ENCODE measurements at regions not wholly inside any gene's neighbourhood (a gene's known extent, or its start where the extent isn't known, plus 50 kb on each side); places are given as distances from the start of the nearest gene placed in this dataset.

GRCh38 chr5:98468188-98468869 is 305.1 kb upstream of the RGMB start:
- DNase-seq: no peak

GRCh38 chr5:98470747-98471146 is 302.7 kb upstream of the RGMB start:
- no peak for DNase-seq

- no peak for DNase-seq
These were observed 302.0 kb upstream of the RGMB start for GRCh38 chr5:98471458-98471857.

DNA sequence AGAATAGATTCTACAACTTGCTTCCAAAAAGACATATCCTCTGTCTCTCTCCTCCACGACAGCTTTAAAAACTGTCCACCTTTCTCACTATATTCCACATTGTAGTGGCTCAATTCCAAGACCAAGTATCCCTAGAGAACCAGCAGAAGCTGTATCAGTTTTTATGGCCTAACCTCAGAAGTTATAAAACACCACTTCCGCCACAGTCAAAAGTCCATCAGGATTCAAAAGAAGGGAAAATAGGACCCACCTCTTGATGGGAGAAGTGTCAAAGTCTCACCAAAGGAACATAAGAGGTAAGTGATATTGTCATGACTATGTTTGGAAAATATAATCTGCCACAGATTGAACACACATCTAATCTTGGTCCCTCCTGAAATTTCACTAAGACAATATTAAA is 299.2 kb upstream of the RGMB start:
- DNase-seq: no peak

- DNase-seq: no peak
These were observed 298.7 kb upstream of the RGMB start for GRCh38 chr5:98474782-98475181.

DNA sequence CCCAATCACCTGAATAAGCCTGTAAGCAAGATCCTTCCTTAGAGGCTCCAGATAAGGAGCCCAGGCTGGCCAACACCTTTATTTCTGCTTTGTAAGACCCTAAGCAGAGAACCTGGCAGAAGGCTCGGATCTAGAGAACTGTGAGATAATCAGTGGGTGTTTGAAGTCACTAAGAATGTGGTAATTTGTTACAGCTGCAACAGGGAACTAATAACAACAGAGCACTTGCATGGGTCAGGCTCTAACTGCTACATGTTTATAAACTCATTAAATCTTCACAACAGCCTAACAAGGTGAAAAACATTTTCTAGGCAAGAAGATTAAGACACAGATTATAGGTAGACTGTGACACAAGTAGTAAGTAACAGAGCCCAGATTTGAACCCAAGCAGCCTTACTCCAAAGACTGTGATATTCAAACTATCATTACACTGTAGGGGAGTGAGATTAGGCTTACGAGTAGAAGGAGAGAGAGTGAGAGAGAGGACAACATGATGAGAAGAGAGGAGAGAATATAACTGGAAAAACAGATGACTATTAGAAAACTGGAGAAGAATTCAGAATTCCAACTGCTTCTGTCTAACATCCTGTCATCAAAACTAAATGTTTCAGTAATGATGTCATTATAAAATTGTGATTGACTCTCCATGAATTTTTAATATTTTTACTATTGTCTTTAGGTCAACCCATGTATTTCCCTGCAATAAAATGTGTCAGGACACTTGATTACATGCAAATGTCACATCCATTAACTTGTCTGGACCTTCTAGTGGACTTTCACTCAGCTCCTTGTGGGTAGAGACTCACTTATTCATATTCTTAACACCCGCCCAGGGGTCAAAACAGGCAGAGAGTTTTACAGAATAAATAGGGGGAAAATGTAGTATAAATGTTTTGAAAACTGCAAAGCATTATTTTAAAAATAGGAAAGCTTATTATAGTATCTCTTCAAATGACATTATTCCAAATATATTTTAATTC is 290.9 kb upstream of the RGMB start:
- no peak for DNase-seq

DNA sequence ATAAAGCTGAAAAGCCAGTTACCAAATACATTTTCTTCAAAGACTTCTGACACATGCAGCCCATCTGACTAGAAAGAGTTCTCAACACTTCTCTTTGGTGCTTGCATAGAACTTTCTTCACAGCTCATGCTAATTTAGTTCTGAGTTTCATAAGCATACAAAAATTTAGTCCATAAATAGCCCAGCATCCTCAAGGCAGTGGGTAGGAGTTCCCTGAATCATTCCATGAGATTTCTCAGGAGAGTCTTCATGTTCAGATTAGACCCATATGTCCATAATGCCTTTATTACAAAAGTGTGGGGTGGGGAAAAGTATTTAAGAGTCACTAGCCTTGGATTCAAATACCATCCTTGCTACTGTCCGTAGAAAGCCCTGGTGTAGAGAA is 290.2 kb upstream of the RGMB start:
- no peak for DNase-seq

- DNase-seq: no peak
These were observed 284.4 kb upstream of the RGMB start for GRCh38 chr5:98489021-98489420.

GRCh38 chr5:98490348-98490747 is 283.1 kb upstream of the RGMB start:
- no peak for DNase-seq

DNA sequence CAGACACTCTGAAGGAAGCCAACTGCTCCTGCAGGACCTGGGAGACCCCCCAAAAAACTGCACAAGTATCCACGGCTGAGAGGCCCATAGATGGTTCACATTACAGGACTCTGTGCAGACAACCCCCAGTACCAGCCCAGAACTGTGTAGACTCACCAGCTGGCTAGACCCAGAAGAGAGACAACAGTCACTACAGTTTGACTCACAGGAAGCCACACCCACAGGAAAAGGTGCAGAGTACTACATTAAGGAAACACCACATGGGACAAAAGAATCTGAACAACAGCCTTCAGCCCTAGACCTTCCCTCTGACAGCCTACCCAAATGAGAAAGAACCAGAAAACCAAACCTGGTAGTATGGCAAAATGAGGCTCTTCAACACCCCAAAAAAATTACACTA is 281.2 kb upstream of the RGMB start:
- DNase-seq: no peak

DNA sequence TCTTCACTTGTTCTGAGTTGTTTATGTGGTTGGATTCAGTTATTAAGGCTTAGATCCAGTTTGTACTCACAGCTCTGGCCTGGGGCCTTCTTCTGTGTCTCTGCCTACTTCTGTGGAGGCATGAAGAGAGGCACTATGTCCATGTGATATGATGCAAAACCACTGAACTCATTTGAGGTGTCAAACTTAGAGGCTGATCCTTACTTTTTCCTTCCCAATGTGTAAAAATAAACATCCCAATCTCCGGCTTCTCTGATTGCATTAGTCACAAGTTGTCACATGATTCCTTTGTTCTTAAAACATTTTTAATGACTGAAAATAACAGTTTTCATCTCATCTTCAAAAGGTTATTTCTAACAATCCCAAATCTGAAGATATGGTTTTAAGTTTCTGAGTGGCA is 276.0 kb upstream of the RGMB start:
- DNase-seq: no peak

GRCh38 chr5:98498028-98498427 is 275.4 kb upstream of the RGMB start:
- no peak for DNase-seq

- DNase-seq: no peak
These were observed 273.6 kb upstream of the RGMB start for GRCh38 chr5:98499892-98500291.

DNA sequence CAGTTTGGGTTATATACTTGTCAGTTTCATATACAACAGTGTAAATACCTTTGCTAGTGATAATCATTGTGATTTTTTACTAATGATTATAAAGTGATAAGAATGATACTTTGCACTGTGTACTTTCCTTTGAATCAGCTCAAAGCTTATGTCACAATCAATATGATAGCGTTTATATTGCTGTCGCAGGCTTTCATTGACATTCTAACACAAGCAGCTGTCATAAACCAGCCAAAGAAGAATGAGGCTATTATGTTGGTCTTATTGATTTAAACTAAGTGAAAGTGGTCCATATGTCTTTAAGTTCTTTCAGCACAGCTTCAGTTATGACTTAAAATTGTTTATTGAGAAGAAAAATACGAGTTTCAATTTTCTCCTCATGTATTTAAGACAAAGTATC is 272.7 kb upstream of the RGMB start:
- no peak for DNase-seq

GRCh38 chr5:98503616-98504015 is 269.8 kb upstream of the RGMB start:
- no peak for DNase-seq

DNA sequence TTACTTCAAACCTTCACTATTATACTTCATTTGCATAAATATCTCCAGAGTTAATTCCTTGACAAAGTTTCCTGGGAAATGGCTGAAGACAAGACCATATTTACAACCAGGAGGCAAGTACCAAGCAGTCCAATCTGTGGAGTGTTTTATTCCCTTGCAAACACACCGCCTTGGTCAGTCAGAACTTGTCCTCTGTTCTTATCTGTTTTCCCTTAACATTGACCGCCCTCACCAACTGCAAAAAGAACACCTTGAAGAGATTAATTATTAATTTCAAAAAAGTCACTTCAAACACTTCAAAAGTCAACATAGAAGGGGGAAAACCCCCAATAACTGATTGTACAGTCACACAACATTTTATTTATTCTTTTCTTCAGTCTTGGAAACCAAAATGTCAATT is 269.0 kb upstream of the RGMB start:
- no peak for DNase-seq

DNA sequence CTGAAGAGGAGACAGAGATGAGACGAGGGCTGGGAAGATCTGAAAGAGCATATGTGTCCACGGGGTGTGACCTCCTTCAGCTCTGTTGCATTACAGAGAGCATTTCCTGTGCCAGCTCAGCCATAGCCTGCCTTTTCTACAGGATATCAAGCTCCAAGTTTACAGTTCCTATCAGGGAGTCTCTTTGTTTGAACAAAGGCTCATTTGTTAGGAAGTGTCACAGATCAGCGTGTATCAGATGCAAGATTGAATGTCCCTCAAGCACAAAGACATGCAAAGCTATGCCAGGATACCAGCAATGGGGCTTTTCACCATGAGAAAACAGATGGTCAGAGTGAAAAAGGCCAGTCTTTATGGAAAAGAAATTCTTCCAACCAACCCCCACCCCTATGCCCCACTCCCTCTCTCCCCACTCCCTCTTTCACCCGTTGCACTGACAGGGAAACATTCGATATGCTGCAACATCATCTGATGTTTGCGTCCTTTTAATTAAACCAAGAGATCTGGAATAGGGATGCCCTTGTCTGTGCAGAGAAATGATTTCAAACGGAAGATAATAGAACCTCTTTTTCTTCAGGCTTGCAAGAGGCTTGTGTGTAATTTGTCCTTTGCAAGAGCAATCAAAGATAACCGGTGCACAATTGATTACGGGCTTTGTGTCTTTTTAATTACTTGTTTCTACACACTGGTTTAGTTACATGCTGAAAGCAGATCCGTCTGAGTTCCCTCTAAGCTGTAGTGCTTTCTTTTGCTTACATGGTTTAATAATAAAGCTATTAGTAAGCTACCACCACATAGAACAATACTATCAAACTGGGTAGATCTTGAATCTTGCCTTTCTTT is 263.1 kb upstream of the RGMB start:
- no peak for DNase-seq

DNA sequence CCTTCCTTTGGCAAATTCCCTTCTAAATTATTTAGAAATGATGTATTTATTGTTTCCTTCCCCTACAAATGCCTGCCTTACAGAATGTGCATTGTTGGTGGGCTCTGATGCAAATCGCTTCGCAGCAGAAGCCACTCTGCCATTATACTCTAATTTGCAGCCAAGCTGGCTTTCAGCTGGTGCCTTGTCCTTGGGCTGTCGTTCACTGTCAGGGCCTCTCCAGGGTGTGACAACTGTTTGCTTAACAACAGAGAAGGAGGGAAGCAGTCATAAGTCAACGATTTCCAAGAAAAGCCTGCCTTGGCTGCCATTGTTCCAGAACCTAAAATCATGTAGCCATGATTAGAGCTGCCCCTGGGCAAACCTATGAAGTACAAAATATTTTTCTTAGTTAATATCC is 260.1 kb upstream of the RGMB start:
- DNase-seq: no peak

DNA sequence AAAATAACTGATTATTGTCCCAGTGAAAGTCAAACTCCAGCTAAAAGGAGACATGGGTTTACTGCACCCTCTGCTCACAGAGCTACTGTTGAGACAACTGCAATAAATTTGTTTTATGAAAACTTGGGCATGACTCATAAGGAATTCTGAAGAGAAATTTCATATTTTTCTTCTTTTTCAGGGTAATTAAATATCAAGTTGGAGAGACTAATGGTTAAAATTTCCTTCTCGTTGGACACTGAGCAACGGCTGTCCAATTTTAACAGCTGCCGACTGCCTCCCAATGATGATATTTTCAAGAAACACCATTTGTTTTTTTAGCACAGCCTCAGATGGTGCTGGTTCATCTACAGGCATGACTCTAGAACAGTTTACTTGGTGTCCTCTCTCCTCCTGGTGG is 259.2 kb upstream of the RGMB start:
- DNase-seq: no peak

DNA sequence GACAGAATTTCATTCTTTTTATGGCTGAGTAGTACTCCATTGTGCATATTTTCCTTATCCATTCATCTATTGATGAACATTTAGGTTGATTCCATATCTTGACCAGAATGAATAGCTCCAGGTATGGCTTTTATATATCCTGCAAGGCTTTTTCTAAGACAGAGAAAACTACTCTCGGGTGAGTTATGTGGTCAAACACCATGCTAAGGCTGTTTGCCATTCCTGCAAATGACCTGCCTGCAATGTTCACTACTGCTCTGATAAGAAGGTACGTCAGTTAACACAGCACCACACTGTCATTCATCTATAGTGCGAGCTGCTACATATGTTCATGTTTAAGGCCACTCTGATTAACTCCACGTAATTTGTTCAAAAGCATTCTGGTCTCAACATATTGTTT is 256.8 kb upstream of the RGMB start:
- DNase-seq: no peak

DNA sequence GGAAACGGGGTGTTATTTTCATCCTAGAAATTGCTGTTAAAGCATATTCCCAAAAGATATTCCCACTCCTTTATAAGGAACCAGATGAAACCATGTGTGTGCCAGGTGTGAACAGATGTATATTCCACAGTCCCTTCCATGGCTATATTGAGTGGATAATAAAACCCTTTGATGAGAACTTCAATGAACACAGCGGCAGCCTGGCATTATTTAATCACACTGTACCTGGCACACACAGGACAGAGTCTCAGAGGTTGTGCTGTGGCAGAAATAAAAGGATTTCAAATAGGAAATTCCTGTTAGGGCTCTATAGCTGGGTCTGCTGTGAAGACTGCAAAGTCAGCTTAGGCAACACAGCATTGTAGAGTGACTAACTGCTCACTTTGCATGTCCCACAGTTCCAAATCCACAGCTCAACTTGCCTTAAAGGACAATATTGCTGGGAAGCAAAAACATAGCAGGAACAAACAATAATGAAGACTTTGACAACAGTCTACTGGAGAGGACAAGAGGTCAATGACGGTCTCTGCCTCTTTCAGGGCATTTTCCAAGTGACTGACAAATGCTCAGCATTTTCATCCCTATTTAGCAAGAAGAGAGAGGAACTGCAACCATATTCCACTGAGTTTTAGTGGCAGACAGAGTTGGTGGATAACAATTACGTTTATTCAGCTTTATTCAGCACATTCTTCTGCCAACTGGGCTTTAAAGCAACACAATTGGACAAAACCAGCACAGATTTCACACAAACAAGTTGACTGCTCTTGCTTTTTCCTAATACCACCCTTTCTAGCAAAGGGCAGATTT is 255.7 kb upstream of the RGMB start:
- DNase-seq: no peak

DNA sequence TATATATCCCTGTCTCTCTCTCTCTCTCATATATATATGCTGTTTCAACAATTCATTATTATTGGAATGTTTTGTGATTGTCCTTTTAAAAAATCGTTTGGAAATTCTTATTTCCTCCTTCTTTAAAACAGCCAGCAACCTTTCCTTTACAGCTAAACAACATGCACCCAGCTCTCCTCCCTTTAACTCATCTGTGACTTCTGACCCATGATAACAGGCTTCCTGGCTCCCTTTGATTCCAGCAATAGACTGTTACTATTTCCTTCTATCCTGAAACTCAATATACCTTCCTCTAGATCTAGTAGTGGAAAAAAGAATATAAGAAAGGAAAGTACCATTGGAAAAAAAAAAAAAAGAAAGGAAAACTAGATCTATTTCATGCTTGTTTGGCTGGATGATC is 254.7 kb upstream of the RGMB start:
- no peak for DNase-seq

- no peak for DNase-seq
These were observed 253.9 kb upstream of the RGMB start for GRCh38 chr5:98519571-98519970.
